K562 (cell line): ENCODE measurements at regions not wholly inside any gene's neighbourhood (a gene's known extent, or its start where the extent isn't known, plus 50 kb on each side); places are given as distances from the start of the nearest gene placed in this dataset.

Source experiments
- MEF2A ChIP-seq: IDR thresholded peaks from 2 replicates; pipeline ENCODE4 v1.6.1; 2011; ENCODE audit warnings: low read depth, mild to moderate bottlenecking, low read length, moderate library complexity; ENCODE audit not compliant: control insufficient read depth
- RFX5 ChIP-seq: IDR thresholded peaks from 2 replicates; pipeline ENCODE4 v1.6.1; 2011; ENCODE audit warnings: low read depth, mild to moderate bottlenecking, improper control_type of control experiment, low read length
- ZBTB7A ChIP-seq: IDR thresholded peaks from 2 replicates; pipeline ENCODE4 v1.6.1; 2011; ENCODE audit warnings: low read depth, mild to moderate bottlenecking, low read length, moderate library complexity, borderline replicate concordance; ENCODE audit not compliant: control insufficient read depth
- ZNF165 ChIP-seq: fragments of 250-450 bp; sonication (Bioruptor Pico); IDR thresholded peaks from 2 replicates; pipeline ENCODE4 v1.4.0; 2020; ENCODE audit warnings: borderline replicate concordance
- TF ChIP-seq, protein P1 (sequence below), 3 experiments: IDR thresholded peaks in 2 of 3; conservative IDR thresholded peaks in 1 of 3; 2 replicates each; pipeline ENCODE4 v1.5.1; 2011 to 2012; ENCODE audit warnings: low read length in 3 of 3, mild to moderate bottlenecking in 3 of 3, control low read depth in 2 of 3, improper control_type of control experiment in 1 of 3, inconsistent platforms in 1 of 3, low read depth in 1 of 3, mixed read lengths in 1 of 3, moderate library complexity in 1 of 3; ENCODE audit not compliant: insufficient read depth in 2 of 3
- TF ChIP-seq, protein P2 (sequence below): fragments of 450-650 bp; formaldehyde crosslinking; IDR thresholded peaks from 2 replicates; pipeline ENCODE4 v1.4.0; 2020; ENCODE audit warnings: mild to moderate bottlenecking
- TF ChIP-seq, protein P3 (sequence below): fragments of 450-650 bp; IDR thresholded peaks from 2 replicates; pipeline ENCODE4 v1.6.1; 2017; ENCODE audit warnings: antibody characterized with exemption, mild to moderate bottlenecking

DNA sequence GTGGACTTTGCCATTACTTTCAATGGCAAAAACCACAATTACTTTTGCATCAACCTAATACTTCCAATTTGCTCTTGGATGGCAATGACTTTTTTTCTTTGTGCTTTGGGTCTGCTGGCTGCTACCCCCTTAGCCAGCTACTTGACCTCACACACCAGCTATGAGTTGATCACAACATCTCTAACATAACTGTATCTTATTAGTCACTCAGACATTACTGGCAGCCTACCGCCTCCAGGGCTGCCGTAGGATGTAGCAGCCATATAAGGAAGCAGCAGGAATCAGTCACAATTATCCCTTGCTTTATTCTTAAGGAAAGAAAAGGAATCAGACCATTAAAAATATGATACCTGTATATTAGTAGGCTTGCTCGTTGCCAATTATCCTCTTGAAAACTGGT lies 260.5 kb downstream of the ADAMTS20 start:
- TF ChIP-seq, protein P1, sequence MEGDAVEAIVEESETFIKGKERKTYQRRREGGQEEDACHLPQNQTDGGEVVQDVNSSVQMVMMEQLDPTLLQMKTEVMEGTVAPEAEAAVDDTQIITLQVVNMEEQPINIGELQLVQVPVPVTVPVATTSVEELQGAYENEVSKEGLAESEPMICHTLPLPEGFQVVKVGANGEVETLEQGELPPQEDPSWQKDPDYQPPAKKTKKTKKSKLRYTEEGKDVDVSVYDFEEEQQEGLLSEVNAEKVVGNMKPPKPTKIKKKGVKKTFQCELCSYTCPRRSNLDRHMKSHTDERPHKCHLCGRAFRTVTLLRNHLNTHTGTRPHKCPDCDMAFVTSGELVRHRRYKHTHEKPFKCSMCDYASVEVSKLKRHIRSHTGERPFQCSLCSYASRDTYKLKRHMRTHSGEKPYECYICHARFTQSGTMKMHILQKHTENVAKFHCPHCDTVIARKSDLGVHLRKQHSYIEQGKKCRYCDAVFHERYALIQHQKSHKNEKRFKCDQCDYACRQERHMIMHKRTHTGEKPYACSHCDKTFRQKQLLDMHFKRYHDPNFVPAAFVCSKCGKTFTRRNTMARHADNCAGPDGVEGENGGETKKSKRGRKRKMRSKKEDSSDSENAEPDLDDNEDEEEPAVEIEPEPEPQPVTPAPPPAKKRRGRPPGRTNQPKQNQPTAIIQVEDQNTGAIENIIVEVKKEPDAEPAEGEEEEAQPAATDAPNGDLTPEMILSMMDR (IDR thresholded peaks at IDR 0.05 in 2 of 3, conservative IDR thresholded peaks at IDR 0.05 in 1 of 3; ENCODE audit: insufficient read depth in 2 of 3, low read depth in 1 of 3, low read length in 3 of 3) = no peak
- TF ChIP-seq ZBTB7A = no peak
- TF ChIP-seq ZNF165 (CRISPR knock-in tag) = no peak
- TF ChIP-seq, protein P2, sequence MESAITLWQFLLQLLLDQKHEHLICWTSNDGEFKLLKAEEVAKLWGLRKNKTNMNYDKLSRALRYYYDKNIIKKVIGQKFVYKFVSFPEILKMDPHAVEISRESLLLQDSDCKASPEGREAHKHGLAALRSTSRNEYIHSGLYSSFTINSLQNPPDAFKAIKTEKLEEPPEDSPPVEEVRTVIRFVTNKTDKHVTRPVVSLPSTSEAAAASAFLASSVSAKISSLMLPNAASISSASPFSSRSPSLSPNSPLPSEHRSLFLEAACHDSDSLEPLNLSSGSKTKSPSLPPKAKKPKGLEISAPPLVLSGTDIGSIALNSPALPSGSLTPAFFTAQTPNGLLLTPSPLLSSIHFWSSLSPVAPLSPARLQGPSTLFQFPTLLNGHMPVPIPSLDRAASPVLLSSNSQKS (CRISPR knock-in tag) = no peak
- no peak for TF ChIP-seq RFX5
- no peak for TF ChIP-seq MEF2A
- TF ChIP-seq, protein P3, sequence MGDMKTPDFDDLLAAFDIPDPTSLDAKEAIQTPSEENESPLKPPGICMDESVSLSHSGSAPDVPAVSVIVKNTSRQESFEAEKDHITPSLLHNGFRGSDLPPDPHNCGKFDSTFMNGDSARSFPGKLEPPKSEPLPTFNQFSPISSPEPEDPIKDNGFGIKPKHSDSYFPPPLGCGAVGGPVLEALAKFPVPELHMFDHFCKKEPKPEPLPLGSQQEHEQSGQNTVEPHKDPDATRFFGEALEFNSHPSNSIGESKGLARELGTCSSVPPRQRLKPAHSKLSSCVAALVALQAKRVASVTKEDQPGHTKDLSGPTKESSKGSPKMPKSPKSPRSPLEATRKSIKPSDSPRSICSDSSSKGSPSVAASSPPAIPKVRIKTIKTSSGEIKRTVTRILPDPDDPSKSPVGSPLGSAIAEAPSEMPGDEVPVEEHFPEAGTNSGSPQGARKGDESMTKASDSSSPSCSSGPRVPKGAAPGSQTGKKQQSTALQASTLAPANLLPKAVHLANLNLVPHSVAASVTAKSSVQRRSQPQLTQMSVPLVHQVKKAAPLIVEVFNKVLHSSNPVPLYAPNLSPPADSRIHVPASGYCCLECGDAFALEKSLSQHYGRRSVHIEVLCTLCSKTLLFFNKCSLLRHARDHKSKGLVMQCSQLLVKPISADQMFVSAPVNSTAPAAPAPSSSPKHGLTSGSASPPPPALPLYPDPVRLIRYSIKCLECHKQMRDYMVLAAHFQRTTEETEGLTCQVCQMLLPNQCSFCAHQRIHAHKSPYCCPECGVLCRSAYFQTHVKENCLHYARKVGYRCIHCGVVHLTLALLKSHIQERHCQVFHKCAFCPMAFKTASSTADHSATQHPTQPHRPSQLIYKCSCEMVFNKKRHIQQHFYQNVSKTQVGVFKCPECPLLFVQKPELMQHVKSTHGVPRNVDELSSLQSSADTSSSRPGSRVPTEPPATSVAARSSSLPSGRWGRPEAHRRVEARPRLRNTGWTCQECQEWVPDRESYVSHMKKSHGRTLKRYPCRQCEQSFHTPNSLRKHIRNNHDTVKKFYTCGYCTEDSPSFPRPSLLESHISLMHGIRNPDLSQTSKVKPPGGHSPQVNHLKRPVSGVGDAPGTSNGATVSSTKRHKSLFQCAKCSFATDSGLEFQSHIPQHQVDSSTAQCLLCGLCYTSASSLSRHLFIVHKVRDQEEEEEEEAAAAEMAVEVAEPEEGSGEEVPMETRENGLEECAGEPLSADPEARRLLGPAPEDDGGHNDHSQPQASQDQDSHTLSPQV = no peak
